ENCODE measurements at regions not wholly inside any gene's neighbourhood (a gene's known extent, or its start where the extent isn't known, plus 50 kb on each side); places are given as distances from the start of the nearest gene placed in this dataset.

DNA sequence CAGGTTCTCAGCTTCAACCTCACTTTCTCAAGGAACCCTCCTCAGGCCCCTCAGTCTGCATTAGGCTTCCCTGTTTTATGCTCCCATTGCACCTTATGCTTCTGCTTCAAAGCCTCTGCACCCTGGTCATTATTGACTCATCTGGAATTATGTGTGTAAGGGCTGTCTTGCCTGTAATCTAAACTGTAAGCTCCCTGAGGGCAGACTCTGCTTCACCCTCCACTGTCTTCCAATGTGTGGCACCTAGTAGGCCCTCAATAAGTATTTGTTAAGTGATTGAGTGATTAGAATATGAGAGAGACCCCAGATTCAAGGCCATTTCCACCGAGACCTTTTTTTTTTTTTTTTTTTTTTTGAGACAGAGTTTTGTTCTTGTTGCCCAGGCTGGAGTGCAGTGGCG is 79.1 kb downstream of the VCPKMT start:
- Histone ChIP-seq H3K9me3 (ENCODE audit: insufficient read depth in 2 of 2, low read depth in 1 of 2, low read length in 1 of 2) (no peaks in the 10 kb centered on the region), H3K4me1 (replicated peaks in 1 of 4; ENCODE audit: control insufficient read depth in 3 of 4, insufficient read depth in 4 of 4, low read length in 3 of 4) (no peaks in the 10 kb centered on the region), H2BK20ac (ENCODE audit: low read length) (no peak overlapping the region), H3K18ac (ENCODE audit: extremely low read depth, low read length) (no peak overlapping the region), H3K27me3 (replicated peaks in 1 of 4; ENCODE audit: control insufficient read depth in 3 of 4, extremely low read depth in 1 of 4, insufficient read depth in 3 of 4, low read length in 3 of 4) (no peaks in the 10 kb centered on the region), H3K23me2 (ENCODE audit: low read depth, low read length) (no peaks in the 10 kb centered on the region), H3K14ac (ENCODE audit: insufficient read length) (no peak overlapping the region), H2BK5ac (ENCODE audit: low read depth, low read length) (no peak overlapping the region), H4K5ac (ENCODE audit: insufficient read length, low read depth, low read length) (no peak overlapping the region), H3K36me3 (ENCODE audit: control insufficient read depth in 2 of 4, insufficient read depth in 4 of 4, low read length in 3 of 4) (no peaks in the 10 kb centered on the region), H3K4ac (replicated peaks; ENCODE audit: insufficient read length, low read depth, low read length) (no peak overlapping the region), H3K79me1 (ENCODE audit: low read depth, low read length) (no peaks in the 10 kb centered on the region), H3K79me2 (ENCODE audit: control insufficient read depth in 1 of 2, insufficient read depth in 2 of 2, low read length in 2 of 2) (no peaks in the 10 kb centered on the region), H4K20me1 (replicated peaks in 1 of 2; ENCODE audit: control insufficient read depth in 1 of 2, insufficient read depth in 2 of 2, low read length in 2 of 2) (no peaks in the 10 kb centered on the region), H3K4me2 (ENCODE audit: insufficient read depth in 1 of 2, low read depth in 2 of 2, low read length in 2 of 2) (no peak overlapping the region), H2AFZ (ENCODE audit: low read length) (no peak overlapping the region), H3K27ac (ENCODE audit: low read depth, low read length) (no peak overlapping the region), H2BK120ac (replicated peaks; ENCODE audit: low read depth, low read length) (no peak overlapping the region), H2BK15ac (ENCODE audit: low read length) (no peak overlapping the region), H3K9ac (replicated peaks in 1 of 4; ENCODE audit: extremely low read depth in 1 of 4, low read depth in 3 of 4, low read length in 3 of 4) (no peak overlapping the region), H3K23ac (ENCODE audit: insufficient read length) (no peak overlapping the region), H4K91ac (replicated peaks; ENCODE audit: insufficient read length, low read length) (no peak overlapping the region), H4K8ac (ENCODE audit: extremely low read depth, insufficient read depth, low read length) (no peak overlapping the region), H3K56ac (replicated peaks; ENCODE audit: insufficient read length, low read depth, low read length) (no peak overlapping the region), H3K4me3 (ENCODE audit: extremely low read depth in 1 of 4, insufficient read depth in 2 of 4, low read depth in 3 of 4, low read length in 4 of 4) (no peak overlapping the region), H2BK12ac (ENCODE audit: low read depth, low read length) (no peak overlapping the region), H2AK5ac (ENCODE audit: low read depth, low read length) (no peak overlapping the region)
- WGBS, 2 experiments (ENCODE audit: extremely low coverage in 1 of 2, insufficient coverage in 1 of 2, insufficient read length in 1 of 2, insufficient replicate concordance in 2 of 2, low coverage in 1 of 2, low lambda C conversion rate in 2 of 2, missing lambda C conversion rate in 1 of 2) = 100% methylated on average over 1 of the region's 2 CpGs; no CpG with 5 or more reads in 1 of the 2 experiments
- ChIA-PET CTCF (ENCODE audit: partially characterized antibody) (interaction anchor here (1.0 to 3.3 kb wide), 6 partner anchors 13 to 273 kb away, joined by 3 to 9 read pairs (median 6); no protein-coding TSS in a partner anchor), POLR2A (ENCODE audit: partially characterized antibody) (interaction anchor here (0.7 kb wide), 1 partner anchor 13 kb away, joined by 3 read pairs; no protein-coding TSS in a partner anchor)
- FAIRE-seq (no peak), DNase-seq (ENCODE audit: low read depth in 1 of 2, low spot score in 2 of 2) (no peak)
- TF ChIP-seq CTBP2 (IDR thresholded peaks at IDR 0.05; ENCODE audit: borderline replicate concordance, insufficient read depth, insufficient read length, low read length) (no peak), TCF12 (IDR thresholded peaks at IDR 0.05; ENCODE audit: low read depth, low read length) (no peak), RXRA (IDR thresholded peaks at IDR 0.05; ENCODE audit: insufficient read depth, low read depth, low read length) (no peak), CHD1 (IDR thresholded peaks at IDR 0.05; ENCODE audit: low read depth, low read length) (no peak), RNF2 (IDR thresholded peaks at IDR 0.05; ENCODE audit: borderline replicate concordance, low read depth, low read length, missing control alignments, poor library complexity, severe bottlenecking) (no peak), CHD2 (IDR thresholded peaks at IDR 0.05; ENCODE audit: low read length) (no peak)

Data from H1 (cell line).